Activated CD4-positive, CD25-positive, alpha-beta regulatory T cell treated with anti-CD3 and anti-CD28 coated beads, Interleukin-2, amount 50 U/mL, for 24 hours (primary cell): ENCODE measurements at regions not wholly inside any gene's neighbourhood (a gene's known extent, or its start where the extent isn't known, plus 50 kb on each side); places are given as distances from the start of the nearest gene placed in this dataset.
A peak's percentile ranks its signal among the peaks of the same experiment; 100 is the strongest.

Experiments used
- ATAC-seq, 2 donors: fragments of 150-1000 bp; cut with Tn5 transposase; one replicate each; pipeline ENCODE4 v1.10.0; 2021; ENCODE audit warnings: mild to moderate bottlenecking in 1 of 2, moderate library complexity in 1 of 2

GRCh38 chr3:148235566-148235965 is 462.1 kb upstream of the AGTR1 start:
- no peak for ATAC-seq

DNA sequence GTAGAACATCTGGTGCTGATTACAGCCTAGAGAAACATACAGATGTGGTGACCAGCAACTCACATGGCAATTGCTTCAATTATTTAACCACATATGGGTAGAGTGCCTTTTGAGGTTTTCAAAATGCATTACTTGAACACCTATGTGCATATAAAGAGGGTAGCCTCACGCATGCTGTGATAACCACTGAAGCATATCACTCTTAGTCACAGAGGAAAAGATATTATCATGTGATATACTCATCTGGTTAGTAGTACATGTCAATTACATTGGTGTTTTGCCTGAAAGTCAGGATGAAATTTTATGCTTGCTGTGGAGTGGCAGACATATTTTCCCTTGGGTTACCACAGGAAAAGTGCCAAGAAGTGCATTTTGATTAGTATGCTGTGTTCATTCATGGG is 459.3 kb upstream of the AGTR1 start:
- peak; percentile 64 to 71 for ATAC-seq

- no peak for ATAC-seq
These were observed 457.4 kb upstream of the AGTR1 start for GRCh38 chr3:148240351-148240750.

DNA sequence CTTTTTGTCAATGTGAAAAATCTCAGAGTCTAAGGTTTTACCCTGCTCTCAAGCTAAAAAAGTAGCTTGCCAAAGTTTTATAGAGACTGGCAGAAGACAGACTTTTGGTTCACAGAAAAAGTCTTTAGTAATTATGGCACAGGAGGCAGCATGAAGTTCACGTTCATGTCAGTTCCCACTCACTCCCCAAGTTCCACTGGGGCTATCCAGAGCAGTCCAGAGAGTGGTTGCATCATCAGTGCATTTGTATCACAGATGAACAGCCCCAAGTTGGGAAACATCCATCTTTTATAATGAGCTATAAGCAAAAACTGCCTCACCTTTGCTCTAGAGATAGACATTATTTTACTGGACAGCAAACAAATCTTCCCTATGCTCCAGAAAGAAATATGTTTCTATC is 454.1 kb upstream of the AGTR1 start:
- ATAC-seq: no peak

GRCh38 chr3:148246291-148246923 is 451.3 kb upstream of the AGTR1 start:
- ATAC-seq: no peak

GRCh38 chr3:148253713-148254112 is 444.0 kb upstream of the AGTR1 start:
- no peak for ATAC-seq

GRCh38 chr3:148254402-148254801 is 443.3 kb upstream of the AGTR1 start:
- no peak for ATAC-seq

DNA sequence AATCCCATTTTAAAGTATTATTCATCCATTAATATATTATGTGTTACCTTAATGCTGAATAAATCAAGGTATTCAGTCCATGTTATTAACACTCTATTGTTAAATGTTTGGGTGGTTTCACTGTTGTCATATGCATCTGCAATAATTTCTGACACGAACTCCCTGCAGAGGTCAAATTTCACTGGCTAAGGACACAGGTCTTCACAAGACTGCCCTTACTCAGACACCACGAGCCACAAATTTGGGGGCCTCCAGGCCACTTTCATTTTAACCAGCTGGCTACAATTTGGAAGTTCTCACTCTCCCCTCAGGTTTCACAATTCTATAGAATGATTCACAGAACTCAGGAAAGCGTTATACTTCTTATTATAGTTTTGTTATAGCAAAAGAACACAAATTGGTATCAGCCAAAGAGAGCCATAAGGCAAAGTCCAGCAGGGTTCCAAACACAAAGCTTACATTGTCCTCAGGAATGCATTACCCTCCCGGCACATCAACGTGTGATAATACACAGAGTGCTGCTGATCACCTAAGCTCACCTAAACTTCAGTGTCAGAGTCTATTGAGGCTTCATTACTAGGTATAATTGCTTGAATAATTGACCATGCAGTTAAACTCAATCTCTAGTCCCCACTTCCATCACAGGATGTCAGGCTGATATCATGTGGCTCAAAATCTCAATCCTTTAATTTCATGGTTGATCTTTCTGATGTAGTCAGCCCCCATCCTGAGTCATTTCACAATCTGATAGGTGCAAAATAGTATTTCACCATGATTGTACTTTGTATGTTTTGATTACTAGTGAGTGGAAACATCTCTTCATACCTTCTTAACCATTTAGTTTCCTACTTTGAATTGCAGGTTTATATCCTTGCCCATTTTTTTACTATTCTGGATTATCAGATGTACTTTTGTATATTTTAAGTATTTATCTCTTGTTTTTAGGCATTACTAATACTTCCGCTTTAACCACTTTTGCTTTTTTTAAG is 441.4 kb upstream of the AGTR1 start:
- peak in 1 of 2 donors; percentile 38 for ATAC-seq

- ATAC-seq: no peak
These were observed 434.7 kb upstream of the AGTR1 start for GRCh38 chr3:148262980-148263379.

- no peak for ATAC-seq
These were observed 431.9 kb upstream of the AGTR1 start for GRCh38 chr3:148265841-148266240.

- ATAC-seq: no peak
These were observed 431.4 kb upstream of the AGTR1 start for GRCh38 chr3:148266341-148266740.

DNA sequence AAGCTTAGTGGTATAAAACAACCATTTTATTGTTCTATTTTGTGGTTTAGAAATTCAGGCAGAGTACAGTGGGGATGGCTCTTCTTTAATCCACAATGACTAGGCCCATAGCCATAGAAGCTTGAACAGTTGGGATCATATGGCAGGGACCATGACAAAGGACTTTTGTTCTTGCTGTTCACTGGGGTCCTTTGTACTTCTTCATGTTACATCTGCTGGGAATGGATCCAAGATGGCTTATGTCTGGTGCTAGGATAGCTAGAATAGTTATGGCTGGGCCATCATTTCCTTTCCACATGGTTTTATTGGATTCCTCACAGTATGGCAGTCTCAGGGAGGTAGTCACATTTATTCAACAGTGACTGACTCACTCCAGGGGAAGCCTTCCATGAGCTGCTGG is 427.9 kb upstream of the AGTR1 start:
- ATAC-seq: no peak

DNA sequence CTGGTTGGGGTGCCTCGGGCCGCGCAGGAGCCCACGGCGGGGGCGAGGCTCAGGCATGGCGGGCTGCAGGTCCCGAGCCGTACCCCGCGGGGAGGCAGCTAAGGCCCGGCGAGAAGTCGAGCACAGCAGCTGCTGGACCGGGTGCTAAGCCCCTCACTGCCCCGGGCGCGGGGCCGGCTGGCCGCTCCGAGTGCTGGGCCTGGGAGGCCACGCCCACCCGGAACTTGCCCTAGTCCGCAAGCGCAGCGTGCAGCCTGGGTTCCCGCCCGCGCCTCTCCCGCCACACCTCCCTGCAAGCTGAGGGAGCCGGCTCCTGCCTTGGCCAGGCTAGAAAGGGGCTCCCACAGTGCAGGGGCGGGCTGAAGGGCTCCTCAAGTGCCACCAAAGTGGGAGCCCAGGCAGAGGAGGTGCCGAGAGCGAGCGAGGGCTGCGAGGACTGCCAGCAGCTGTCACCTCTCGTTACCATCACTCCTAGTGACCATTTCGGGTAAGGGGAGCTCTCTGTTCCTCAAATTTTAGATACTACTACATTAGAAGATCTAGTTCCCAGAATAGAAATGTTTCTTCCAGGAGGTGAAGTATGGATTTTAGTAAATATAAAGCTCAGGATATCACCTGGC is 417.0 kb upstream of the AGTR1 start:
- ATAC-seq: no peak

DNA sequence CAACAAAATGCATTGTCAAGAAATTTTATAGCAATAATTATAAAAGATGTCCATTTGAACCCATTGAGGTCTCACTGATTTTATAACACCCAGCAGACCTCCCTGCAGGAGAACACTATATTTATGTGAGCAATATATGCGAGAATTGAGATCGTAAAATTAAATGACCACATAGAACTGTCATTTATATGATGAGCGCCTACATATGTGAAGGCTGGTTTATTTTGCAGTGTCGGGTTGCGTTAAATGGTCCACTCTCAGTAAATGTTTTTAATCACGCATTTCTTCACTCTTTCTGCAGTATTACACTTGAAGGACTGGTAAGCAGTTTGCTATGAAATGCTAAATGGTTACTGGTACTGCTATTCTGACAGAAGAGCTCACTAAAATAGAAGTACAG is 408.5 kb upstream of the AGTR1 start:
- no peak for ATAC-seq

DNA sequence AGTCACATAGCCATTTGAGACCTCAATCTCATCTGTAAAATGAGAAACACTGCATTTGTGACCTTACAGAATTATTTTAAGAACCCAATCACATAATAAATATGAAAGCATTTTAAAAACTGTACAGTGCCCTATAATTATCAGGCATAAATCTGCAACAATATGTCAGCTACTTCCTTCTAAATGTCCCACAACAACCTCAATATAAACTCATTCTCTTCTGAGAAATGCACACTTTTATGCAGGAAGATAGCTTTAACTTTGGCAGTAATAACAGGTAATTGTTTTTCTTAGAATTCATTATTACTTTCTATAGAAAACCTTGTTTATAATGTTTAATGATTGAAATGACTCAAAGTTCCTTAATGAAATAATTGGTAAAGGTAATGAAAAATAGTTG is 400.7 kb upstream of the AGTR1 start:
- ATAC-seq: peak; percentile 14 to 27

- ATAC-seq: peak; percentile 53 to 67
These were observed 390.3 kb upstream of the AGTR1 start for GRCh38 chr3:148307443-148307843.

GRCh38 chr3:148309390-148310035 is 388.2 kb upstream of the AGTR1 start:
- ATAC-seq: peak; percentile 51 to 66

GRCh38 chr3:148315756-148316155 is 381.9 kb upstream of the AGTR1 start:
- peak; percentile 12 to 22 for ATAC-seq

GRCh38 chr3:148318240-148318639 is 379.5 kb upstream of the AGTR1 start:
- ATAC-seq: no peak

- ATAC-seq: peak; percentile 82 to 85
These were observed 378.4 kb upstream of the AGTR1 start for GRCh38 chr3:148319161-148319915.

DNA sequence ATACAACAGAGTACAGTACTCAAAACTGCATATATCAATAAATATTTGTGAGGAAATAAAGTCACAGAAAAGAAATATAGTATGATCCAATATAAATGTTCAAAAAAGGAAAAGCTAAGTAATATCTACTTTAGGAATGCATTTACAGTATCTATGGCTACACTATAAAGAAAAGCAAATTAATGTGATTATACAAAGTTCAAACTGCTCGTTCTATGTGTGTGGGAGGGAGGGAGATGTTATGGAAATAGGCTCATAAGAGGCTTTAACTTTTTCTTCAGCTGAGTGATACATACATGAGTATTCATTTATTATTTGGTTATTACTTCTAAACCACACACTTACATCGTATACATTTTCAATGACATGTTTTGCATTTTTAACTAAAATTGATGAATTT is 377.7 kb upstream of the AGTR1 start:
- ATAC-seq: peak; percentile 12 to 24
